GM12892 (cell line): ENCODE measurements at regions not wholly inside any gene's neighbourhood (a gene's known extent, or its start where the extent isn't known, plus 50 kb on each side); places are given as distances from the start of the nearest gene placed in this dataset.

Source experiments
- POLR2A ChIP-seq: IDR thresholded peaks from 2 replicates; pipeline ENCODE4 v1.6.1; 2011; ENCODE audit warnings: low read depth, low read length, control low read depth
- POLR2AphosphoS5 ChIP-seq: IDR thresholded peaks from 2 replicates; pipeline ENCODE4 v1.6.1; 2011; ENCODE audit warnings: low read depth, low read length, control low read depth

DNA sequence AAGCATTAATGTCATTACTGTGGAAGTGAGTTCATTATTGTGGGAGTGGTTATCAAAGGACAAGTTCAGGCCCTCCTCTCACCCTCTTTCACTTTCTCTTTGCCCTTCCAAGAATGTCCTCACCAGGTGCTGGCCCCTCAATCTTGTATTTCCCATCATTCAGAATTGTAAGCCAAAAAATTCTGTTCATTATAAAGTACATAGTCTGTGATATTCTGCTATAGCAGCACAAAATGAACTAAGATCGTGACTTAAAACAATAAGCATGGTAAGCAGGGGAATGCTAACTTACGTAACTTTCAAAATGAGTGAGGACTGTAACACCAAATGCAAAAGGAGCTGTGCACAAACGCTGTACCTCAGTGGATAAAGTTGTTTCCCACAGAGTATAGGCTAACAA is 515.7 kb upstream of the BTBD3 start:
- TF ChIP-seq POLR2AphosphoS5 (no peak), POLR2A (no peak)
